ENCODE measurements at regions not wholly inside any gene's neighbourhood (a gene's known extent, or its start where the extent isn't known, plus 50 kb on each side); places are given as distances from the start of the nearest gene placed in this dataset.

DNA sequence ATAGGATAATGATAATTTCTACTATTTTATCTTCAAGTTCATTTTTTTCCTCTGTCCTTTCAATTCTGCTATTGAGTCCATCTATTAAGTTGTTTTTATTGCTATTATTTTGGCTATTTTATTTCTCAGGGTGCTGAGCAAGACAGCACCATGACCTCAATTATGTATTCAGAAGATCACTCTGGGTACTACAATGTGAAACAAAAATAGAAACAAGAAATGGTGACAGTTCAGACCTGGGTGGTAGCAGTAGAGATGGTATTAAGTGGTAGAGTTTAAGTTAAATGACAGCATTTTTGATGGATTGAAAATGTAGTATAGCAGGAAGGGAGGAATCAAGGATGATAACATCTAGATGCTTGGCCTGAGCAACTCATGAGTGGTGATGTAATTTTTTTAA lies 655.3 kb upstream of the PLXNA2 start:
- TF ChIP-seq ZBTB21 (tag by site-specific recombination; IDR thresholded peaks at IDR 0.05) = no peak
- no peak for TF ChIP-seq ZNF239 (tag by site-specific recombination; IDR thresholded peaks at IDR 0.05)
- TF ChIP-seq, protein P1, sequence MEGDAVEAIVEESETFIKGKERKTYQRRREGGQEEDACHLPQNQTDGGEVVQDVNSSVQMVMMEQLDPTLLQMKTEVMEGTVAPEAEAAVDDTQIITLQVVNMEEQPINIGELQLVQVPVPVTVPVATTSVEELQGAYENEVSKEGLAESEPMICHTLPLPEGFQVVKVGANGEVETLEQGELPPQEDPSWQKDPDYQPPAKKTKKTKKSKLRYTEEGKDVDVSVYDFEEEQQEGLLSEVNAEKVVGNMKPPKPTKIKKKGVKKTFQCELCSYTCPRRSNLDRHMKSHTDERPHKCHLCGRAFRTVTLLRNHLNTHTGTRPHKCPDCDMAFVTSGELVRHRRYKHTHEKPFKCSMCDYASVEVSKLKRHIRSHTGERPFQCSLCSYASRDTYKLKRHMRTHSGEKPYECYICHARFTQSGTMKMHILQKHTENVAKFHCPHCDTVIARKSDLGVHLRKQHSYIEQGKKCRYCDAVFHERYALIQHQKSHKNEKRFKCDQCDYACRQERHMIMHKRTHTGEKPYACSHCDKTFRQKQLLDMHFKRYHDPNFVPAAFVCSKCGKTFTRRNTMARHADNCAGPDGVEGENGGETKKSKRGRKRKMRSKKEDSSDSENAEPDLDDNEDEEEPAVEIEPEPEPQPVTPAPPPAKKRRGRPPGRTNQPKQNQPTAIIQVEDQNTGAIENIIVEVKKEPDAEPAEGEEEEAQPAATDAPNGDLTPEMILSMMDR (tag by site-specific recombination; IDR thresholded peaks at IDR 0.05) = no peak
- TF ChIP-seq ZBTB7A (tag by site-specific recombination; IDR thresholded peaks at IDR 0.05; ENCODE audit: low read depth) = no peak
- no peak for TF ChIP-seq EGR2 (tag by site-specific recombination; IDR thresholded peaks at IDR 0.05; ENCODE audit: low read depth)
- TF ChIP-seq BCL11A (tag by site-specific recombination; IDR thresholded peaks at IDR 0.05; ENCODE audit: low read depth) = no peak
- no peak for TF ChIP-seq KLF1 (tag by site-specific recombination; IDR thresholded peaks at IDR 0.05)
- no peak for TF ChIP-seq ZNF560 (tag by site-specific recombination; IDR thresholded peaks at IDR 0.05; ENCODE audit: borderline replicate concordance)
- no peak for TF ChIP-seq KLF8 (tag by site-specific recombination; IDR thresholded peaks at IDR 0.05)
- TF ChIP-seq, protein P2, sequence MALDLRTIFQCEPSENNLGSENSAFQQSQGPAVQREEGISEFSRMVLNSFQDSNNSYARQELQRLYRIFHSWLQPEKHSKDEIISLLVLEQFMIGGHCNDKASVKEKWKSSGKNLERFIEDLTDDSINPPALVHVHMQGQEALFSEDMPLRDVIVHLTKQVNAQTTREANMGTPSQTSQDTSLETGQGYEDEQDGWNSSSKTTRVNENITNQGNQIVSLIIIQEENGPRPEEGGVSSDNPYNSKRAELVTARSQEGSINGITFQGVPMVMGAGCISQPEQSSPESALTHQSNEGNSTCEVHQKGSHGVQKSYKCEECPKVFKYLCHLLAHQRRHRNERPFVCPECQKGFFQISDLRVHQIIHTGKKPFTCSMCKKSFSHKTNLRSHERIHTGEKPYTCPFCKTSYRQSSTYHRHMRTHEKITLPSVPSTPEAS (tag by site-specific recombination; IDR thresholded peaks at IDR 0.05) = no peak
- TF ChIP-seq ZNF184 (tag by site-specific recombination; IDR thresholded peaks at IDR 0.05) = no peak
